CD14-positive monocyte (primary cell): ENCODE measurements at regions not wholly inside any gene's neighbourhood (a gene's known extent, or its start where the extent isn't known, plus 50 kb on each side); places are given as distances from the start of the nearest gene placed in this dataset.

ENCODE experiments used
- DNase-seq, 3 donors: peaks; one replicate each; pipeline ENCODE4 v3.0.0-alpha.2; 2011 to 2022
- H2AFZ ChIP-seq: 2 replicates; pipeline ENCODE4 v1.6.0; 2012; ENCODE audit warnings: mild to moderate bottlenecking, low read depth, low read length, inconsistent platforms; ENCODE audit not compliant: insufficient read depth, poor library complexity, severe bottlenecking
- H3K27ac ChIP-seq, 2 donors: 1 replicate in 1 of 2; 2 replicates in 1 of 2; pipeline ENCODE4 v1.5.1; 2012 to 2013; ENCODE audit warnings: low read length in 2 of 2, control low read depth in 1 of 2, inconsistent platforms in 1 of 2, low read depth in 1 of 2, mild to moderate bottlenecking in 1 of 2
- H3K27me3 ChIP-seq, 2 donors: one replicate each; pipeline versions ENCODE4 v1.6.0 to v1.6.1; 2011 to 2013; ENCODE audit warnings: low read length in 2 of 2; ENCODE audit not compliant: control insufficient read depth in 2 of 2, insufficient read depth in 2 of 2
- H3K36me3 ChIP-seq, 2 donors: replicated peaks in 1 of 2; 1 replicate in 1 of 2; 2 replicates in 1 of 2; pipeline versions ENCODE4 v1.5.1 to v1.6.1; 2012 to 2013; ENCODE audit warnings: low read length in 2 of 2, control low read depth in 1 of 2, inconsistent platforms in 1 of 2, mild to moderate bottlenecking in 1 of 2; ENCODE audit not compliant: insufficient read depth in 2 of 2, control insufficient read depth in 1 of 2
- H3K4me1 ChIP-seq, 2 donors: 1 replicate in 1 of 2; 2 replicates in 1 of 2; pipeline versions ENCODE4 v1.5.1 to v1.6.1; 2012 to 2013; ENCODE audit warnings: low read length in 2 of 2, control low read depth in 1 of 2, inconsistent platforms in 1 of 2, mild to moderate bottlenecking in 1 of 2, moderate library complexity in 1 of 2; ENCODE audit not compliant: insufficient read depth in 2 of 2, control insufficient read depth in 1 of 2
- H3K4me2 ChIP-seq: replicated peaks from 2 replicates; pipeline ENCODE3; 2012; ENCODE audit warnings: low read length, moderate library complexity, mild to moderate bottlenecking; ENCODE audit not compliant: poor library complexity, severe bottlenecking; ENCODE audit errors: extremely low read depth
- H3K4me3 ChIP-seq, 3 experiments: fragments of 200-600 bp in 1 of 3; sonication (generic) in 1 of 3; replicated peaks in 1 of 3; 1 replicate in 2 of 3; 2 replicates in 1 of 3; pipeline ENCODE4 v1.5.1; 2011 to 2013; ENCODE audit warnings: low read length in 3 of 3, mild to moderate bottlenecking in 3 of 3, control low read depth in 2 of 3, low read depth in 2 of 3, inconsistent platforms in 1 of 3, moderate library complexity in 1 of 3
- H3K79me2 ChIP-seq: 2 replicates; pipeline ENCODE4 v1.6.0; 2012; ENCODE audit warnings: mild to moderate bottlenecking, control low read depth, inconsistent platforms, low read length, moderate library complexity; ENCODE audit not compliant: insufficient read depth
- H3K9ac ChIP-seq: 2 replicates; pipeline ENCODE4 v1.6.0; 2017; ENCODE audit warnings: low read length, mild to moderate bottlenecking; ENCODE audit not compliant: insufficient read depth, poor library complexity, severe bottlenecking
- H3K9me3 ChIP-seq, 2 donors: replicated peaks in 1 of 2; 1 replicate in 1 of 2; 2 replicates in 1 of 2; pipeline versions ENCODE4 v1.5.1 to v1.6.1; 2012 to 2013; ENCODE audit warnings: low read length in 2 of 2, control low read depth in 1 of 2; ENCODE audit not compliant: control insufficient read depth in 1 of 2, insufficient read depth in 1 of 2
- H4K20me1 ChIP-seq: 2 replicates; pipeline ENCODE4 v1.6.0; 2012; ENCODE audit warnings: mild to moderate bottlenecking, low read length, control low read depth, moderate library complexity; ENCODE audit not compliant: insufficient read depth
- H3K27ac Mint-ChIP-seq, 7 donors: one replicate each; pipeline ENCODE4 v1.8.0; 2020; ENCODE audit warnings: mild to moderate bottlenecking in 7 of 7, mixed read lengths in 7 of 7, moderate library complexity in 6 of 7, inconsistent platforms in 2 of 7
- H3K27me3 Mint-ChIP-seq, 3 donors: one replicate each; pipeline ENCODE4 v1.8.0; 2021 to 2022; ENCODE audit warnings: low read depth in 3 of 3, mild to moderate bottlenecking in 3 of 3, mixed read lengths in 3 of 3, moderate library complexity in 3 of 3, inconsistent platforms in 1 of 3
- H3K36me3 Mint-ChIP-seq, 2 donors: one replicate each; pipeline ENCODE4 v1.8.0; 2020; ENCODE audit warnings: mixed read lengths in 2 of 2, inconsistent platforms in 1 of 2, mild to moderate bottlenecking in 1 of 2
- H3K4me1 Mint-ChIP-seq: one replicate; pipeline ENCODE4 v1.8.0; 2020; ENCODE audit warnings: mild to moderate bottlenecking, mixed read lengths
- H3K4me3 Mint-ChIP-seq, 2 donors: one replicate each; pipeline ENCODE4 v1.8.0; 2020; ENCODE audit warnings: mild to moderate bottlenecking in 2 of 2, mixed read lengths in 2 of 2, moderate library complexity in 1 of 2
- H3K9me3 Mint-ChIP-seq, 7 donors: one replicate each; pipeline ENCODE4 v1.8.0; 2020 to 2022; ENCODE audit warnings: mixed read lengths in 7 of 7, mild to moderate bottlenecking in 6 of 7, moderate library complexity in 6 of 7, inconsistent platforms in 2 of 7
- WGBS: methylation state at CpG from one replicate; pipeline ENCODE4 v1.1.5; 2013; ENCODE audit warnings: missing lambda C conversion rate; ENCODE audit not compliant: insufficient coverage; 5-methylcytosine and 5-hydroxymethylcytosine counted together
- intact Hi-C, 2 donors: fragments of 100-400 bp; cut with micrococcal nuclease; formaldehyde crosslinking; loops; one replicate each; pipeline versions ENCODE4 v1.15.0 to v1.15.1; 2023
- TF ChIP-seq, protein P1 (sequence below): fragments of 200-600 bp; IDR thresholded peaks from one replicate; pipeline ENCODE4 v1.8.0; 2022; ENCODE audit warnings: antibody characterized with exemption, mild to moderate bottlenecking

DNA sequence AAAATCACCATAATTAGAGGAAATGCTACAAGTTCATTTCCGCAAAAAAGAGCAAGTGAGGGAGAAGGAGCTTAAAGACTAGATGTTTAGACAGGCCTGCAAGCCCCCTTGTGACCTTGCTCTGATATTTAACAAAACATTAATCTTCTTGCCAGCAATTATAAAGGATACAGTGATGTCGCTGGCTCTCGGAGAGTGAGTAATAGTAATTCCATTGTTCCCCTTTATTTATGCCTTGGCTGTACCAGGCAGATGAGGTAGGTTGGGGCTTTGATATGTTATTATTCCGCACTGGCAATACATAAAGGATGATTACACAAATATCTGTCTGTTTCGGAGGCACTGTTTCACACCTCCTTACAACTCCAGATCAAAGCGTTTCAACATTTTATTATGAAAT is 204.8 kb upstream of the SALL1 start:
- WGBS: no CpG with 5 or more reads among the region's 6 CpGs
- no peaks in the 10 kb centered on the region for H3K4me1 Mint-ChIP-seq
- peaks cover 0 to 2% (median 1%) of the 10 kb centered on the region in 3 donors for H3K27me3 Mint-ChIP-seq
- TF ChIP-seq, protein P1, sequence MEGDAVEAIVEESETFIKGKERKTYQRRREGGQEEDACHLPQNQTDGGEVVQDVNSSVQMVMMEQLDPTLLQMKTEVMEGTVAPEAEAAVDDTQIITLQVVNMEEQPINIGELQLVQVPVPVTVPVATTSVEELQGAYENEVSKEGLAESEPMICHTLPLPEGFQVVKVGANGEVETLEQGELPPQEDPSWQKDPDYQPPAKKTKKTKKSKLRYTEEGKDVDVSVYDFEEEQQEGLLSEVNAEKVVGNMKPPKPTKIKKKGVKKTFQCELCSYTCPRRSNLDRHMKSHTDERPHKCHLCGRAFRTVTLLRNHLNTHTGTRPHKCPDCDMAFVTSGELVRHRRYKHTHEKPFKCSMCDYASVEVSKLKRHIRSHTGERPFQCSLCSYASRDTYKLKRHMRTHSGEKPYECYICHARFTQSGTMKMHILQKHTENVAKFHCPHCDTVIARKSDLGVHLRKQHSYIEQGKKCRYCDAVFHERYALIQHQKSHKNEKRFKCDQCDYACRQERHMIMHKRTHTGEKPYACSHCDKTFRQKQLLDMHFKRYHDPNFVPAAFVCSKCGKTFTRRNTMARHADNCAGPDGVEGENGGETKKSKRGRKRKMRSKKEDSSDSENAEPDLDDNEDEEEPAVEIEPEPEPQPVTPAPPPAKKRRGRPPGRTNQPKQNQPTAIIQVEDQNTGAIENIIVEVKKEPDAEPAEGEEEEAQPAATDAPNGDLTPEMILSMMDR: no peak
- H3K9ac ChIP-seq: no peak overlapping the region
- H3K27me3 ChIP-seq: no peaks in the 10 kb centered on the region
- H3K36me3 ChIP-seq: no peaks in the 10 kb centered on the region
- H3K4me2 ChIP-seq: no peak overlapping the region
- intact Hi-C loops: no loop called here
- no peak overlapping the region for H3K27ac ChIP-seq
- H2AFZ ChIP-seq: no peak overlapping the region
- H3K36me3 Mint-ChIP-seq: no peaks in the 10 kb centered on the region
- H3K4me3 ChIP-seq: no peak overlapping the region
- no peak overlapping the region for H3K27ac Mint-ChIP-seq
- H3K4me1 ChIP-seq: no peaks in the 10 kb centered on the region
- no peak overlapping the region for H3K4me3 Mint-ChIP-seq
- H3K9me3 Mint-ChIP-seq: peaks cover 0 to 2% (median 0%) of the 10 kb centered on the region in 7 donors
- H4K20me1 ChIP-seq: no peaks in the 10 kb centered on the region
- DNase-seq: no peak
- H3K9me3 ChIP-seq: no peaks in the 10 kb centered on the region
- no peaks in the 10 kb centered on the region for H3K79me2 ChIP-seq

DNA sequence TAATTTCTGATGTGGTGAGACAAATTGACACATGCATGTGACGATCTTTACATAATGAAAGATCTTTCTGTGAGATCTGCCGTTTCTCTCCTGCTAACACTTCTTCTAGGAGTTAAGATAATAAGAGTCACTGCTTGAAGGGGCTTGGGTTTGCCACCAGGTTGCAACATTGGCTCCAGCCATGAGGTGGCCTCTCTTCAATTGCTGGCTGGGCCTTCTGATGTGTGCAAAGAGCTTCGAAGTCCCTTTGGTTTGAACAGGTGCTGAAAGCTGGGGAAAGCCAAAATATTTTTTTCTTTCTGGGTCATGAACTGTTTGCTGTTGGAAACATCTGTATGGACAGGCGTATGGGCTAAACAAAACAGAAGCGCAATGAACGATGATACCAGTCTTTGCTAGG is 204.1 kb upstream of the SALL1 start:
- Histone ChIP-seq H4K20me1 (no peaks in the 10 kb centered on the region), H3K79me2 (no peaks in the 10 kb centered on the region), H3K4me1 (no peaks in the 10 kb centered on the region), H3K9ac (no peak overlapping the region), H3K4me3 (no peak overlapping the region), H3K27ac (no peak overlapping the region), H3K9me3 (no peaks in the 10 kb centered on the region), H2AFZ (no peak overlapping the region), H3K36me3 (no peaks in the 10 kb centered on the region), H3K4me2 (no peak overlapping the region), H3K27me3 (no peaks in the 10 kb centered on the region)
- peaks cover 0 to 2% (median 1%) of the 10 kb centered on the region in 3 donors for H3K27me3 Mint-ChIP-seq
- no peak overlapping the region for H3K4me3 Mint-ChIP-seq
- no peaks in the 10 kb centered on the region for H3K4me1 Mint-ChIP-seq
- intact Hi-C loops: no loop called here
- WGBS: 77% methylated on average over 6 of the region's 6 CpGs
- H3K27ac Mint-ChIP-seq: no peak overlapping the region
- TF ChIP-seq, protein P1: no peak
- DNase-seq: no peak
- no peaks in the 10 kb centered on the region for H3K36me3 Mint-ChIP-seq
- H3K9me3 Mint-ChIP-seq: peaks cover 0 to 4% (median 0%) of the 10 kb centered on the region in 7 donors
